ENCODE measurements at regions not wholly inside any gene's neighbourhood (a gene's known extent, or its start where the extent isn't known, plus 50 kb on each side); places are given as distances from the start of the nearest gene placed in this dataset.

GRCh38 chr5:38645508-38645907, 89.1 kb upstream of the LIFR start:
- Histone ChIP-seq H3K4me3 (no peak overlapping the region), H3K27ac (no peak overlapping the region), H3K4me1 (no peaks in the 10 kb centered on the region), H3K9me3 (no peaks in the 10 kb centered on the region), H3K36me3 (no peaks in the 10 kb centered on the region), H3K27me3 (no peaks in the 10 kb centered on the region)
- intact Hi-C loops (cut with DNase I; ENCODE audit: low total_unique reads) = no loop called here
- DNase-seq (peak; percentile 45 to 76), ATAC-seq (peak; percentile 70 to 85)
- no peak for TF ChIP-seq POLR2A (IDR thresholded peaks at IDR 0.05)
- no peak for TF ChIP-seq CTCF (IDR thresholded peaks at IDR 0.05 in 4 of 5, conservative IDR thresholded peaks at IDR 0.05 in 1 of 5)
- in situ Hi-C loops (cut with MboI; ENCODE audit: low sequenced_read_pairs in 4 of 4) = no loop called here

- no peak overlapping the region for H3K27ac ChIP-seq
- TF ChIP-seq CTCF (IDR thresholded peaks at IDR 0.05 in 4 of 5, conservative IDR thresholded peaks at IDR 0.05 in 1 of 5) = no peak
- TF ChIP-seq POLR2A (IDR thresholded peaks at IDR 0.05) = no peak
- H3K9me3 ChIP-seq = no peaks in the 10 kb centered on the region
- H3K27me3 ChIP-seq = no peaks in the 10 kb centered on the region
- no peaks in the 10 kb centered on the region for H3K36me3 ChIP-seq
- in situ Hi-C loops (cut with MboI; ENCODE audit: low sequenced_read_pairs in 4 of 4) (no loop called here), intact Hi-C loops (cut with DNase I; ENCODE audit: low total_unique reads) (no loop called here)
- ATAC-seq (no peak), DNase-seq (no peak)
- H3K4me1 ChIP-seq = peaks cover 0 to 12% of the 10 kb centered on the region in 2 donors
- no peak overlapping the region for H3K4me3 ChIP-seq
Observed at GRCh38 chr5:38648703-38649291, 92.4 kb upstream of the LIFR start.

- H3K27me3 ChIP-seq = no peaks in the 10 kb centered on the region
- TF ChIP-seq CTCF (IDR thresholded peaks at IDR 0.05 in 4 of 5, conservative IDR thresholded peaks at IDR 0.05 in 1 of 5) (no peak), POLR2A (IDR thresholded peaks at IDR 0.05) (no peak)
- H3K4me3 ChIP-seq = peak overlapping the region in 1 of 4 donors; percentile 0
- H3K4me1 ChIP-seq = peaks cover under 1 to 12% of the 10 kb centered on the region in 2 donors
- DNase-seq (no peak), ATAC-seq (no peak)
- no peaks in the 10 kb centered on the region for H3K36me3 ChIP-seq
- peak overlapping the region in 1 of 4 donors; percentile 34 for H3K27ac ChIP-seq
- no peaks in the 10 kb centered on the region for H3K9me3 ChIP-seq
- intact Hi-C loops (cut with DNase I; ENCODE audit: low total_unique reads) = no loop called here
- in situ Hi-C loops (cut with MboI; ENCODE audit: low sequenced_read_pairs in 4 of 4) = loop anchor here in 1 of 4 donors (25.0 kb wide), 1 partner anchor 88 kb away; the partner anchor contains the start of gene LIFR
Observed at GRCh38 chr5:38650540-38650939, 94.1 kb upstream of the LIFR start.

- Histone ChIP-seq H3K4me3 (peak overlapping the region in 2 of 4 donors; percentile 0 to 6), H3K4me1 (peaks cover 4 to 12% of the 10 kb centered on the region in 2 donors), H3K27ac (peak overlapping the region in 1 of 4 donors; percentile 34), H3K36me3 (no peaks in the 10 kb centered on the region), H3K9me3 (no peaks in the 10 kb centered on the region), H3K27me3 (no peaks in the 10 kb centered on the region)
- TF ChIP-seq POLR2A (IDR thresholded peaks at IDR 0.05) (no peak), CTCF (IDR thresholded peaks at IDR 0.05 in 4 of 5, conservative IDR thresholded peaks at IDR 0.05 in 1 of 5) (no peak)
- in situ Hi-C loops (cut with MboI; ENCODE audit: low sequenced_read_pairs in 4 of 4) = loop anchor here in 1 of 4 donors (25.0 kb wide), 1 partner anchor 89 kb away; the partner anchor contains the start of gene LIFR
- ATAC-seq (no peak), DNase-seq (no peak)
- intact Hi-C loops (cut with DNase I; ENCODE audit: low total_unique reads) = no loop called here
Observed at GRCh38 chr5:38650946-38651345, 94.5 kb upstream of the LIFR start.
